IMR-90 (cell line): ENCODE measurements at regions not wholly inside any gene's neighbourhood (a gene's known extent, or its start where the extent isn't known, plus 50 kb on each side); places are given as distances from the start of the nearest gene placed in this dataset.

ENCODE experiments used
- ATAC-seq: fragments of 200-7000 bp; cut with Tn5 transposase; 2 replicates; pipeline ENCODE4 v1.9.1; 2020; ENCODE audit warnings: low read depth, mild to moderate bottlenecking, moderate library complexity
- BruUV-seq: library from RNA; stranded (reverse); fragments of 400-500 nt; replicated peaks from 2 replicates; lab custom pipeline; 2021; lab: Mats Ljungman, UMichigan
- CTCF ChIA-PET: fragments of 300-600 bp; formaldehyde crosslinking; extraction: SDS; loops from one replicate; lab custom pipeline; 2021; ENCODE audit warnings: antibody characterized with exemption; lab: Yijun Ruan, JAX
- POLR2A ChIA-PET: fragments of 300-600 bp; sonication (Branson Sonifier 250); formaldehyde crosslinking; loops from one replicate; lab custom pipeline; 2022; ENCODE audit warnings: antibody characterized with exemption; ENCODE audit not compliant: unreplicated experiment; lab: Charles Lee
- DNase-seq: peaks from one replicate; pipeline ENCODE4 v3.0.0; 2013
- H2AFZ ChIP-seq: replicated peaks from 2 replicates; pipeline ENCODE3; 2013; ENCODE audit warnings: low read length, mild to moderate bottlenecking; ENCODE audit not compliant: poor library complexity
- H2AK5ac ChIP-seq: 2 replicates; pipeline ENCODE4 v1.6.1; 2013; ENCODE audit warnings: low read depth, low read length, inconsistent platforms
- H2AK9ac ChIP-seq: replicated peaks from 2 replicates; pipeline ENCODE3; 2013; ENCODE audit warnings: mild to moderate bottlenecking, low read depth, low read length, moderate library complexity; ENCODE audit not compliant: poor library complexity
- H2BK120ac ChIP-seq: 2 replicates; pipeline ENCODE4 v1.6.1; 2013; ENCODE audit warnings: low read depth, low read length, inconsistent platforms
- H2BK15ac ChIP-seq: 3 replicates; pipeline ENCODE4 v1.6.1; 2013; ENCODE audit warnings: low read depth, low read length, inconsistent platforms
- H2BK20ac ChIP-seq: 2 replicates; pipeline ENCODE4 v1.6.1; 2013; ENCODE audit warnings: low read depth, mild to moderate bottlenecking, inconsistent platforms, low read length, moderate library complexity
- H2BK5ac ChIP-seq: 2 replicates; pipeline ENCODE4 v1.6.1; 2013; ENCODE audit warnings: mild to moderate bottlenecking, low read depth, low read length, inconsistent platforms; ENCODE audit not compliant: poor library complexity, severe bottlenecking
- H3K14ac ChIP-seq: replicated peaks from 2 replicates; pipeline ENCODE4 v1.6.1; 2013; ENCODE audit warnings: low read depth, low read length, inconsistent platforms
- H3K18ac ChIP-seq: 2 replicates; pipeline ENCODE4 v1.6.1; 2013; ENCODE audit warnings: low read depth, low read length, control low read depth
- H3K23ac ChIP-seq: 2 replicates; pipeline ENCODE4 v1.6.1; 2013; ENCODE audit warnings: low read depth, low read length, inconsistent platforms
- H3K27ac ChIP-seq: 2 replicates; pipeline ENCODE4 v1.5.1; 2013; ENCODE audit warnings: mild to moderate bottlenecking, control low read depth, low read length; ENCODE audit not compliant: insufficient read depth
- H3K27me3 ChIP-seq: 2 replicates; pipeline ENCODE4 v1.6.1; 2013; ENCODE audit warnings: low read length; ENCODE audit not compliant: control insufficient read depth, insufficient read depth
- H3K36me3 ChIP-seq: 2 replicates; pipeline ENCODE4 v1.6.1; 2013; ENCODE audit warnings: low read length, mixed read lengths; ENCODE audit not compliant: control insufficient read depth, insufficient read depth
- H3K4ac ChIP-seq: 2 replicates; pipeline ENCODE4 v1.6.1; 2013; ENCODE audit warnings: low read depth, low read length, inconsistent platforms
- H3K4me1 ChIP-seq: 2 replicates; pipeline ENCODE4 v1.6.1; 2013; ENCODE audit warnings: low read length, mixed read lengths; ENCODE audit not compliant: control insufficient read depth, insufficient read depth
- H3K4me2 ChIP-seq: 2 replicates; pipeline ENCODE4 v1.6.1; 2013; ENCODE audit warnings: low read depth, mild to moderate bottlenecking, control low read depth, low read length, moderate library complexity
- H3K4me3 ChIP-seq: 2 replicates; pipeline ENCODE4 v1.5.1; 2013; ENCODE audit warnings: low read depth, mild to moderate bottlenecking, control low read depth, low read length, moderate library complexity; ENCODE audit not compliant: insufficient read depth
- H3K56ac ChIP-seq: 2 replicates; pipeline ENCODE4 v1.6.1; 2013; ENCODE audit warnings: low read length, inconsistent platforms; ENCODE audit not compliant: insufficient read depth; ENCODE audit errors: extremely low read depth
- H3K79me1 ChIP-seq, 2 experiments: 2 replicates each; pipeline ENCODE4 v1.6.1; 2013; ENCODE audit warnings: low read length in 2 of 2, inconsistent platforms in 1 of 2, low read depth in 1 of 2
- H3K9ac ChIP-seq: 2 replicates; pipeline ENCODE4 v1.6.1; 2013; ENCODE audit warnings: low read depth, low read length, control low read depth
- H3K9me1 ChIP-seq: 2 replicates; pipeline ENCODE4 v1.6.1; 2013; ENCODE audit warnings: low read length, inconsistent platforms; ENCODE audit not compliant: insufficient read depth
- H3K9me3 ChIP-seq: 2 replicates; pipeline ENCODE4 v1.6.1; 2013; ENCODE audit warnings: low read length; ENCODE audit not compliant: control insufficient read depth, insufficient read depth
- H4K20me1 ChIP-seq: 2 replicates; pipeline ENCODE4 v1.6.1; 2013; ENCODE audit warnings: low read length, inconsistent platforms; ENCODE audit not compliant: insufficient read depth
- H4K5ac ChIP-seq: 2 replicates; pipeline ENCODE4 v1.6.1; 2013; ENCODE audit warnings: mild to moderate bottlenecking, low read depth, low read length, control low read depth
- H4K8ac ChIP-seq, 2 experiments: 2 replicates each; pipeline ENCODE4 v1.6.1; 2013; ENCODE audit warnings: low read depth in 2 of 2, low read length in 2 of 2, control low read depth in 1 of 2, inconsistent platforms in 1 of 2
- H4K91ac ChIP-seq: 2 replicates; pipeline ENCODE4 v1.6.1; 2013; ENCODE audit warnings: low read depth, low read length, inconsistent platforms; ENCODE audit not compliant: insufficient read depth
- CEBPB ChIP-seq: IDR thresholded peaks from 2 replicates; pipeline ENCODE4 v1.6.1; 2012; ENCODE audit warnings: low read depth, low read length, improper control_type of control experiment
- CTCF ChIP-seq: conservative IDR thresholded peaks from 2 replicates; pipeline ENCODE4 v1.5.1; 2012; ENCODE audit warnings: mild to moderate bottlenecking, low read depth, low read length, improper control_type of control experiment
- FOS ChIP-seq: fragments of 150-350 bp; IDR thresholded peaks from 2 replicates; pipeline ENCODE4 v1.6.1; 2016; ENCODE audit warnings: low read depth, low read length
- MAFK ChIP-seq: IDR thresholded peaks from 2 replicates; pipeline ENCODE4 v1.6.1; 2012; ENCODE audit warnings: low read depth, low read length, improper control_type of control experiment
- MAZ ChIP-seq: IDR thresholded peaks from 2 replicates; pipeline ENCODE4 v1.6.1; 2012; ENCODE audit warnings: low read depth, mild to moderate bottlenecking, low read length, improper control_type of control experiment, moderate library complexity, borderline replicate concordance
- POLR2A ChIP-seq: IDR thresholded peaks from 2 replicates; pipeline ENCODE4 v1.6.1; 2012; ENCODE audit warnings: mild to moderate bottlenecking, low read depth, low read length
- RFX5 ChIP-seq: IDR thresholded peaks from 2 replicates; pipeline ENCODE4 v1.8.0; 2012; ENCODE audit warnings: low read depth, mild to moderate bottlenecking, low read length, moderate library complexity
- WGBS, 2 experiments: methylation state at CpG; one replicate each; pipeline versions ENCODE4 v1.1.5 to v1.1.7; 2013; ENCODE audit warnings: missing lambda C conversion rate in 2 of 2; ENCODE audit not compliant: insufficient read length in 1 of 2; ENCODE audit errors: extremely low coverage in 2 of 2; 5-methylcytosine and 5-hydroxymethylcytosine counted together
- dilution Hi-C: fragments of 300-500 bp; cut with HindIII; formaldehyde crosslinking; loops from one replicate; pipeline ENCODE4 v1.14.3; 2018; ENCODE audit warnings: low sequenced_read_pairs; ENCODE audit not compliant: unreplicated experiment
- in situ Hi-C: fragments of 300-500 bp; cut with MboI; formaldehyde crosslinking; loops from 3 replicates; pipeline ENCODE4 v1.14.3; 2019; ENCODE audit warnings: low sequenced_read_pairs, inconsistent platforms, mixed read lengths
- intact Hi-C: fragments of 100-400 bp; cut with micrococcal nuclease; formaldehyde crosslinking; loops from 2 replicates; pipeline ENCODE4 v1.10.0; 2022
- TF ChIP-seq, protein P1 (sequence below): fragments of 150-350 bp; IDR thresholded peaks from 2 replicates; pipeline ENCODE4 v1.6.1; 2016; ENCODE audit warnings: low read depth, mild to moderate bottlenecking, low read length, moderate library complexity, borderline replicate concordance

DNA sequence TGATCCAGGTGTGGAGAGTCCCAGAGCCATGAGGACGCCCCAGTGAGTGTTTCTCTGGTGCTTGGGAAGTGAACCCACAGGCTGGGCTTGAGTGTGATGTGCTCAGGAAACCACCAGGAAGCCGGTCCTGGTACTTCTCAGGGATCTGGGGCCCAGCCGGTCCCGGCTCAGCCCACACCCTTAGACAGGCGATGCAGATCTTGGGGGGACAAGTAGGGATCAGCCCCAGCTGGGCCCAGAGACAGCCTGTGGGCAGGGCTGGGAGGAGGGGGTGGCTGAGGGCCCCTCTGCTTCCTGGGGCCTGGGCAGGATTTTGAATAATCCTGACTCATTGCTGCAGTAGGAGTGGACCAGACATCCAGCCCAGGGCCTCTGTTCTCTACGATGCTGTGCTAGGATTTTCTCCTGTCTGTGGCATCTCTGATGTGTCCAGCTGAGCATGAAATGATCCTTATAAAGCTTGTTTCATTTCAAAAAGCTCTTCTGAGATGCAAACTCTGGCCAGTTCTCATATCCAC lies 698.0 kb downstream of the PTPRU start:
- H4K91ac ChIP-seq = no peak overlapping the region
- no peak overlapping the region for H3K4me3 ChIP-seq
- intact Hi-C loops (no loop called here), in situ Hi-C loops (no loop called here), dilution Hi-C loops (no loop called here)
- H3K27me3 ChIP-seq = no peaks in the 10 kb centered on the region
- no peak overlapping the region for H4K5ac ChIP-seq
- no peak overlapping the region for H2BK5ac ChIP-seq
- H3K9me3 ChIP-seq = no peaks in the 10 kb centered on the region
- no peak overlapping the region for H3K14ac ChIP-seq
- no peak overlapping the region for H3K27ac ChIP-seq
- no peak overlapping the region for H3K18ac ChIP-seq
- no TSS peak for BruUV-seq
- H2BK120ac ChIP-seq = no peak overlapping the region
- WGBS, 2 experiments = 17% methylated on average over 1 of the region's 6 CpGs; no CpG with 5 or more reads in 1 of the 2 experiments
- no peak overlapping the region for H2AK5ac ChIP-seq
- H3K9me1 ChIP-seq = no peaks in the 10 kb centered on the region
- H2BK20ac ChIP-seq = no peak overlapping the region
- H3K4me1 ChIP-seq = no peaks in the 10 kb centered on the region
- no peak overlapping the region for H2BK15ac ChIP-seq
- no peaks in the 10 kb centered on the region for H4K20me1 ChIP-seq
- H3K23ac ChIP-seq = no peak overlapping the region
- no peak overlapping the region for H2AK9ac ChIP-seq
- no peak overlapping the region for H4K8ac ChIP-seq
- H3K36me3 ChIP-seq = no peaks in the 10 kb centered on the region
- DNase-seq (no peak), ATAC-seq (no peak)
- no peak overlapping the region for H3K4me2 ChIP-seq
- ChIA-PET CTCF (no interaction called here), POLR2A (no interaction called here)
- TF ChIP-seq MAZ (no peak), CTCF (no peak), CEBPB (no peak), POLR2A (no peak), RFX5 (no peak), MAFK (no peak), FOS (no peak)
- TF ChIP-seq, protein P1, sequence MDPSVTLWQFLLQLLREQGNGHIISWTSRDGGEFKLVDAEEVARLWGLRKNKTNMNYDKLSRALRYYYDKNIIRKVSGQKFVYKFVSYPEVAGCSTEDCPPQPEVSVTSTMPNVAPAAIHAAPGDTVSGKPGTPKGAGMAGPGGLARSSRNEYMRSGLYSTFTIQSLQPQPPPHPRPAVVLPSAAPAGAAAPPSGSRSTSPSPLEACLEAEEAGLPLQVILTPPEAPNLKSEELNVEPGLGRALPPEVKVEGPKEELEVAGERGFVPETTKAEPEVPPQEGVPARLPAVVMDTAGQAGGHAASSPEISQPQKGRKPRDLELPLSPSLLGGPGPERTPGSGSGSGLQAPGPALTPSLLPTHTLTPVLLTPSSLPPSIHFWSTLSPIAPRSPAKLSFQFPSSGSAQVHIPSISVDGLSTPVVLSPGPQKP = no peak
- H3K4ac ChIP-seq = no peak overlapping the region
- H3K9ac ChIP-seq = no peak overlapping the region
- no peak overlapping the region for H3K56ac ChIP-seq
- no peak overlapping the region for H2AFZ ChIP-seq
- no peaks in the 10 kb centered on the region for H3K79me1 ChIP-seq
